CD14-positive monocyte (primary cell): ENCODE measurements at regions not wholly inside any gene's neighbourhood (a gene's known extent, or its start where the extent isn't known, plus 50 kb on each side); places are given as distances from the start of the nearest gene placed in this dataset.

Source experiments
- DNase-seq, 3 donors: peaks; one replicate each; pipeline ENCODE4 v3.0.0-alpha.2; 2011 to 2022
- H2AFZ ChIP-seq: 2 replicates; pipeline ENCODE4 v1.6.0; 2012; ENCODE audit warnings: mild to moderate bottlenecking, low read depth, low read length, inconsistent platforms; ENCODE audit not compliant: insufficient read depth, poor library complexity, severe bottlenecking
- H3K27ac ChIP-seq, 2 donors: 1 replicate in 1 of 2; 2 replicates in 1 of 2; pipeline ENCODE4 v1.5.1; 2012 to 2013; ENCODE audit warnings: low read length in 2 of 2, control low read depth in 1 of 2, inconsistent platforms in 1 of 2, low read depth in 1 of 2, mild to moderate bottlenecking in 1 of 2
- H3K27me3 ChIP-seq, 2 donors: one replicate each; pipeline versions ENCODE4 v1.6.0 to v1.6.1; 2011 to 2013; ENCODE audit warnings: low read length in 2 of 2; ENCODE audit not compliant: control insufficient read depth in 2 of 2, insufficient read depth in 2 of 2
- H3K36me3 ChIP-seq, 2 donors: replicated peaks in 1 of 2; 1 replicate in 1 of 2; 2 replicates in 1 of 2; pipeline versions ENCODE4 v1.5.1 to v1.6.1; 2012 to 2013; ENCODE audit warnings: low read length in 2 of 2, control low read depth in 1 of 2, inconsistent platforms in 1 of 2, mild to moderate bottlenecking in 1 of 2; ENCODE audit not compliant: insufficient read depth in 2 of 2, control insufficient read depth in 1 of 2
- H3K4me1 ChIP-seq, 2 donors: 1 replicate in 1 of 2; 2 replicates in 1 of 2; pipeline versions ENCODE4 v1.5.1 to v1.6.1; 2012 to 2013; ENCODE audit warnings: low read length in 2 of 2, control low read depth in 1 of 2, inconsistent platforms in 1 of 2, mild to moderate bottlenecking in 1 of 2, moderate library complexity in 1 of 2; ENCODE audit not compliant: insufficient read depth in 2 of 2, control insufficient read depth in 1 of 2
- H3K4me2 ChIP-seq: replicated peaks from 2 replicates; pipeline ENCODE3; 2012; ENCODE audit warnings: low read length, moderate library complexity, mild to moderate bottlenecking; ENCODE audit not compliant: poor library complexity, severe bottlenecking; ENCODE audit errors: extremely low read depth
- H3K4me3 ChIP-seq, 3 experiments: fragments of 200-600 bp in 1 of 3; sonication (generic) in 1 of 3; replicated peaks in 1 of 3; 1 replicate in 2 of 3; 2 replicates in 1 of 3; pipeline ENCODE4 v1.5.1; 2011 to 2013; ENCODE audit warnings: low read length in 3 of 3, mild to moderate bottlenecking in 3 of 3, control low read depth in 2 of 3, low read depth in 2 of 3, inconsistent platforms in 1 of 3, moderate library complexity in 1 of 3
- H3K79me2 ChIP-seq: 2 replicates; pipeline ENCODE4 v1.6.0; 2012; ENCODE audit warnings: mild to moderate bottlenecking, control low read depth, inconsistent platforms, low read length, moderate library complexity; ENCODE audit not compliant: insufficient read depth
- H3K9ac ChIP-seq: 2 replicates; pipeline ENCODE4 v1.6.0; 2017; ENCODE audit warnings: low read length, mild to moderate bottlenecking; ENCODE audit not compliant: insufficient read depth, poor library complexity, severe bottlenecking
- H3K9me3 ChIP-seq, 2 donors: replicated peaks in 1 of 2; 1 replicate in 1 of 2; 2 replicates in 1 of 2; pipeline versions ENCODE4 v1.5.1 to v1.6.1; 2012 to 2013; ENCODE audit warnings: low read length in 2 of 2, control low read depth in 1 of 2; ENCODE audit not compliant: control insufficient read depth in 1 of 2, insufficient read depth in 1 of 2
- H4K20me1 ChIP-seq: 2 replicates; pipeline ENCODE4 v1.6.0; 2012; ENCODE audit warnings: mild to moderate bottlenecking, low read length, control low read depth, moderate library complexity; ENCODE audit not compliant: insufficient read depth
- H3K27ac Mint-ChIP-seq, 7 donors: one replicate each; pipeline ENCODE4 v1.8.0; 2020; ENCODE audit warnings: mild to moderate bottlenecking in 7 of 7, mixed read lengths in 7 of 7, moderate library complexity in 6 of 7, inconsistent platforms in 2 of 7
- H3K27me3 Mint-ChIP-seq, 3 donors: one replicate each; pipeline ENCODE4 v1.8.0; 2021 to 2022; ENCODE audit warnings: low read depth in 3 of 3, mild to moderate bottlenecking in 3 of 3, mixed read lengths in 3 of 3, moderate library complexity in 3 of 3, inconsistent platforms in 1 of 3
- H3K36me3 Mint-ChIP-seq, 2 donors: one replicate each; pipeline ENCODE4 v1.8.0; 2020; ENCODE audit warnings: mixed read lengths in 2 of 2, inconsistent platforms in 1 of 2, mild to moderate bottlenecking in 1 of 2
- H3K4me1 Mint-ChIP-seq: one replicate; pipeline ENCODE4 v1.8.0; 2020; ENCODE audit warnings: mild to moderate bottlenecking, mixed read lengths
- H3K4me3 Mint-ChIP-seq, 2 donors: one replicate each; pipeline ENCODE4 v1.8.0; 2020; ENCODE audit warnings: mild to moderate bottlenecking in 2 of 2, mixed read lengths in 2 of 2, moderate library complexity in 1 of 2
- H3K9me3 Mint-ChIP-seq, 7 donors: one replicate each; pipeline ENCODE4 v1.8.0; 2020 to 2022; ENCODE audit warnings: mixed read lengths in 7 of 7, mild to moderate bottlenecking in 6 of 7, moderate library complexity in 6 of 7, inconsistent platforms in 2 of 7
- CTCF ChIP-seq: fragments of 200-600 bp; IDR thresholded peaks from one replicate; pipeline ENCODE4 v1.8.0; 2022; ENCODE audit warnings: antibody characterized with exemption, mild to moderate bottlenecking
- WGBS: methylation state at CpG from one replicate; pipeline ENCODE4 v1.1.5; 2013; ENCODE audit warnings: missing lambda C conversion rate; ENCODE audit not compliant: insufficient coverage; 5-methylcytosine and 5-hydroxymethylcytosine counted together
- intact Hi-C, 2 donors: fragments of 100-400 bp; cut with micrococcal nuclease; formaldehyde crosslinking; loops; one replicate each; pipeline versions ENCODE4 v1.15.0 to v1.15.1; 2023

GRCh38 chr14:98666545-98666944 lies 605.5 kb downstream of the BCL11B start:
- Histone ChIP-seq H3K4me2 (no peak overlapping the region), H3K4me1 (no peaks in the 10 kb centered on the region), H3K9ac (no peak overlapping the region), H2AFZ (no peak overlapping the region), H3K4me3 (no peak overlapping the region), H3K27ac (no peak overlapping the region), H4K20me1 (no peaks in the 10 kb centered on the region), H3K27me3 (no peaks in the 10 kb centered on the region), H3K36me3 (no peaks in the 10 kb centered on the region), H3K79me2 (no peaks in the 10 kb centered on the region), H3K9me3 (no peaks in the 10 kb centered on the region)
- Mint-ChIP-seq H3K36me3 (no peaks in the 10 kb centered on the region), H3K27me3 (peaks cover 0 to 2% (median 0%) of the 10 kb centered on the region in 3 donors), H3K4me3 (no peak overlapping the region), H3K27ac (no peak overlapping the region), H3K9me3 (peaks cover 0 to 3% (median 0%) of the 10 kb centered on the region in 7 donors), H3K4me1 (no peaks in the 10 kb centered on the region)
- TF ChIP-seq CTCF, result no peak
- DNase-seq, result no peak
- intact Hi-C loops, result no loop called here
- WGBS, result 60% methylated on average over 3 of the region's 5 CpGs

- no peak overlapping the region for H3K27ac ChIP-seq
- no peaks in the 10 kb centered on the region for H3K4me1 ChIP-seq
- no peak overlapping the region for H3K4me3 ChIP-seq
- no peak overlapping the region for H3K9ac ChIP-seq
- TF ChIP-seq CTCF, result no peak
- Mint-ChIP-seq H3K36me3 (no peaks in the 10 kb centered on the region), H3K9me3 (peaks cover 0 to 19% (median 11%) of the 10 kb centered on the region in 7 donors), H3K4me3 (no peak overlapping the region), H3K4me1 (no peaks in the 10 kb centered on the region), H3K27me3 (peaks cover 0 to 2% (median 1%) of the 10 kb centered on the region in 3 donors), H3K27ac (no peak overlapping the region)
- no peaks in the 10 kb centered on the region for H3K79me2 ChIP-seq
- no peaks in the 10 kb centered on the region for H3K36me3 ChIP-seq
- WGBS, result 89% methylated on average over 3 of the region's 3 CpGs
- intact Hi-C loops, result no loop called here
- no peaks in the 10 kb centered on the region for H3K27me3 ChIP-seq
- H3K4me2 ChIP-seq, result no peak overlapping the region
- no peak overlapping the region for H2AFZ ChIP-seq
- no peaks in the 10 kb centered on the region for H4K20me1 ChIP-seq
- DNase-seq, result no peak
- peaks cover 11 to 15% of the 10 kb centered on the region in 2 donors for H3K9me3 ChIP-seq
Measured at GRCh38 chr14:98682033-98682432, 590.0 kb downstream of the BCL11B start.
